HepG2 (cell line): ENCODE measurements at regions not wholly inside any gene's neighbourhood (a gene's known extent, or its start where the extent isn't known, plus 50 kb on each side); places are given as distances from the start of the nearest gene placed in this dataset.
A peak's percentile ranks its signal among the peaks of the same experiment; 100 is the strongest.

Experiments
- ATF7 ChIP-seq, 2 experiments: fragments of 450-650 bp in 1 of 2; sonication (generic) in 1 of 2; formaldehyde crosslinking in 1 of 2; IDR thresholded peaks; 2 replicates each; pipeline versions ENCODE4 v1.4.0 to v1.6.1; 2016 to 2020; ENCODE audit warnings: antibody characterized with exemption in 1 of 2, mild to moderate bottlenecking in 1 of 2, missing genetic modification reagents in 1 of 2
- DMTF1 ChIP-seq: sonication (generic); formaldehyde crosslinking; IDR thresholded peaks from 2 replicates; pipeline ENCODE4 v1.4.0; 2020; ENCODE audit warnings: mild to moderate bottlenecking, missing genetic modification reagents
- FLYWCH1 ChIP-seq: sonication (generic); formaldehyde crosslinking; IDR thresholded peaks from 2 replicates; pipeline ENCODE4 v1.8.1; 2023; ENCODE audit warnings: mild to moderate bottlenecking, missing genetic modification reagents
- FOXK1 ChIP-seq: sonication (generic); formaldehyde crosslinking; IDR thresholded peaks from 2 replicates; pipeline ENCODE4 v1.4.0; 2020; ENCODE audit warnings: low read depth, missing genetic modification reagents, borderline replicate concordance
- GLI4 ChIP-seq: sonication (generic); formaldehyde crosslinking; IDR thresholded peaks from 2 replicates; pipeline ENCODE4 v1.5.1; 2020; ENCODE audit warnings: missing genetic modification reagents, mild to moderate bottlenecking, moderate library complexity, borderline replicate concordance
- HDAC2 ChIP-seq: sonication (generic); formaldehyde crosslinking; IDR thresholded peaks from 2 replicates; pipeline ENCODE4 v1.4.0; 2020; ENCODE audit warnings: missing genetic modification reagents
- HMG20B ChIP-seq: conservative IDR thresholded peaks from 2 replicates; pipeline ENCODE4 v1.6.1; 2016; ENCODE audit warnings: missing genetic modification reagents, missing compliant biosample characterization
- MED1 ChIP-seq: sonication (generic); formaldehyde crosslinking; IDR thresholded peaks from 2 replicates; pipeline ENCODE4 v1.4.0; 2020; ENCODE audit warnings: missing genetic modification reagents
- NCOA1 ChIP-seq: sonication (generic); formaldehyde crosslinking; IDR thresholded peaks from 2 replicates; pipeline ENCODE4 v1.9.0; 2021; ENCODE audit warnings: missing genetic modification reagents
- NFE2 ChIP-seq: sonication (generic); formaldehyde crosslinking; IDR thresholded peaks from 2 replicates; pipeline ENCODE4 v1.4.0; 2020; ENCODE audit warnings: missing genetic modification reagents
- NR2F6 ChIP-seq, 2 experiments: IDR thresholded peaks; 2 replicates each; pipeline ENCODE4 v1.6.1; 2016; ENCODE audit warnings: antibody characterized with exemption in 1 of 2, mild to moderate bottlenecking in 1 of 2
- RFXANK ChIP-seq: IDR thresholded peaks from 2 replicates; pipeline ENCODE4 v1.6.1; 2016
- SNAPC5 ChIP-seq: sonication (generic); formaldehyde crosslinking; IDR thresholded peaks from 2 replicates; pipeline ENCODE4 v1.8.1; 2023; ENCODE audit warnings: mild to moderate bottlenecking, missing genetic modification reagents, borderline replicate concordance
- STAG1 ChIP-seq: sonication (generic); formaldehyde crosslinking; IDR thresholded peaks from 2 replicates; pipeline ENCODE4 v1.4.0; 2020; ENCODE audit warnings: missing genetic modification reagents
- TBL1XR1 ChIP-seq: fragments of 150-350 bp; IDR thresholded peaks from 2 replicates; pipeline ENCODE4 v1.6.1; 2014; ENCODE audit warnings: borderline replicate concordance, low read length; ENCODE audit not compliant: partially characterized antibody
- TEF ChIP-seq: sonication (generic); formaldehyde crosslinking; IDR thresholded peaks from 2 replicates; pipeline ENCODE4 v1.5.0; 2020; ENCODE audit warnings: missing genetic modification reagents
- XRCC5 ChIP-seq: fragments of 200-400 bp; formaldehyde crosslinking; optimal IDR thresholded peaks from 2 replicates; pipeline ENCODE3; 2017; ENCODE audit warnings: mild to moderate bottlenecking, low read length
- ZBTB1 ChIP-seq: sonication (generic); formaldehyde crosslinking; IDR thresholded peaks from 2 replicates; pipeline ENCODE4 v1.4.0; 2020; ENCODE audit warnings: missing genetic modification reagents, borderline replicate concordance
- ZFP41 ChIP-seq: sonication (generic); formaldehyde crosslinking; IDR thresholded peaks from 2 replicates; pipeline ENCODE4 v1.4.0; 2020; ENCODE audit warnings: mild to moderate bottlenecking, missing genetic modification reagents, borderline replicate concordance
- ZFP82 ChIP-seq: sonication (generic); formaldehyde crosslinking; IDR thresholded peaks from 2 replicates; pipeline ENCODE4 v1.5.1; 2020; ENCODE audit warnings: mild to moderate bottlenecking, missing genetic modification reagents, borderline replicate concordance
- ZNF121 ChIP-seq: sonication (generic); formaldehyde crosslinking; IDR thresholded peaks from 2 replicates; pipeline ENCODE4 v1.5.0; 2020; ENCODE audit warnings: mild to moderate bottlenecking, missing genetic modification reagents
- ZNF317 ChIP-seq: sonication (generic); formaldehyde crosslinking; IDR thresholded peaks from 2 replicates; pipeline ENCODE4 v1.5.0; 2020; ENCODE audit warnings: mild to moderate bottlenecking, missing genetic modification reagents
- ZNF619 ChIP-seq: sonication (generic); formaldehyde crosslinking; IDR thresholded peaks from 2 replicates; pipeline ENCODE4 v1.4.0; 2020; ENCODE audit warnings: mild to moderate bottlenecking, missing genetic modification reagents
- ZNF672 ChIP-seq: sonication (generic); formaldehyde crosslinking; IDR thresholded peaks from 2 replicates; pipeline ENCODE4 v1.8.1; 2022; ENCODE audit warnings: missing genetic modification reagents
- ZNF75D ChIP-seq: sonication (generic); formaldehyde crosslinking; IDR thresholded peaks from 2 replicates; pipeline ENCODE4 v1.8.1; 2023; ENCODE audit warnings: missing genetic modification reagents, mild to moderate bottlenecking, borderline replicate concordance
- TF ChIP-seq, protein P1 (sequence below): sonication (generic); formaldehyde crosslinking; IDR thresholded peaks from 2 replicates; pipeline ENCODE4 v1.4.0; 2020; ENCODE audit warnings: mild to moderate bottlenecking, missing genetic modification reagents
- TF ChIP-seq, protein P2 (sequence below): IDR thresholded peaks from 2 replicates; pipeline ENCODE4 v1.6.1; 2016; ENCODE audit warnings: low read depth

DNA sequence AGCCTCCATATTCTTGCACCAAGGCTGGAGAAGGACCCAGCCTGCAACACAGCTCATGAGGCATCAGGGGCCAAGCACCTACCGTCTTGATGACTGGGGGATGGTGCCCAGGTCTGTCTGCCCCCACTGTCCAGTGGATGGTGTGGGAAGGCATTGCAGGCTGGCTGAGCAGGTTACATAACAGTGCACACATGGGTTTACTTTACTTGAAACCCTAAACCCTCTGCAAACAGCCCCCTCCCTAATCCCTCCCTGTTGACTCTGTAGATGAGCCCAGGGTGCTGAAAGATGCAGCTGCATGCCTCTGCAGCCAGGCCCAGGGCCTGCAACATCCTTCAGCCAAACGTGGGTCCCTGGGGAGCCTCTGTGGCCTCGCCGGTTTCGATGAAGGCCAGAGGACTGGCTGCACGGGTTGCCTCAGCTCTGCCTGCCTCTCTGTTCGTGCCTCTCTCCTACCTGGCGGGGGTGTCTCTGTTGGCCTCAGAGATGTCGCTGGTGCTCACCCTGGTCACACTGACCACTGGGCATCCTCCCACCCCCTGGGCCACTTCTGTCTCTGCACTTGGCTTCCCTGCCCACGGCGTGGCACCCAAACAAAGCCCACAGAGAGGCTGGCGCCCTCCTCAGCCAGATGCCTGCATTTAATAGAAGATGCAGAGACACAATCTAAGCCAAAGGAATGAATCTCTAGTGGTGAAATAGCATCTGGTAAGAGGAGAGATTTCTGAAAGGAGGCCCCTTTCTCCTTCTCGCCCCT is 95.1 kb downstream of the METRNL start (continued):
- peak; percentile 99 for TF ChIP-seq TEF (CRISPR knock-in tag)
- TF ChIP-seq ZNF619 (CRISPR knock-in tag), result 0 out of 2 replicates have a peak, but pooled peaks have one; percentile 87
- TF ChIP-seq ZFP82 (CRISPR knock-in tag), result no peak
- no peak for TF ChIP-seq ZNF672 (CRISPR knock-in tag)
- peak; percentile 37 for TF ChIP-seq STAG1 (CRISPR knock-in tag)
- TF ChIP-seq NFE2 (CRISPR knock-in tag), result no peak
- peak; percentile 86; the same call in 1 of the 2 replicates for TF ChIP-seq FOXK1
- TF ChIP-seq ZNF75D (CRISPR knock-in tag), result no peak
- TF ChIP-seq ZFP41 (CRISPR knock-in tag), result no peak
- no peak for TF ChIP-seq GLI4 (CRISPR knock-in tag)
- no peak for TF ChIP-seq FLYWCH1 (CRISPR knock-in tag)
- TF ChIP-seq, protein P1, sequence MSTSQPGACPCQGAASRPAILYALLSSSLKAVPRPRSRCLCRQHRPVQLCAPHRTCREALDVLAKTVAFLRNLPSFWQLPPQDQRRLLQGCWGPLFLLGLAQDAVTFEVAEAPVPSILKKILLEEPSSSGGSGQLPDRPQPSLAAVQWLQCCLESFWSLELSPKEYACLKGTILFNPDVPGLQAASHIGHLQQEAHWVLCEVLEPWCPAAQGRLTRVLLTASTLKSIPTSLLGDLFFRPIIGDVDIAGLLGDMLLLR (CRISPR knock-in tag), result no peak
- peak; percentile 77 for TF ChIP-seq TBL1XR1
- TF ChIP-seq NCOA1 (CRISPR knock-in tag), result no peak
- TF ChIP-seq HDAC2, result peak; percentile 98
- TF ChIP-seq RFXANK (CRISPR knock-in tag), result no peak
- TF ChIP-seq NR2F6 (IDR thresholded peaks at IDR 0.05), result peak; percentile 82
- peak; percentile 79 for TF ChIP-seq NR2F6 (CRISPR knock-in tag; IDR thresholded peaks at IDR 0.05)
- TF ChIP-seq, protein P2, sequence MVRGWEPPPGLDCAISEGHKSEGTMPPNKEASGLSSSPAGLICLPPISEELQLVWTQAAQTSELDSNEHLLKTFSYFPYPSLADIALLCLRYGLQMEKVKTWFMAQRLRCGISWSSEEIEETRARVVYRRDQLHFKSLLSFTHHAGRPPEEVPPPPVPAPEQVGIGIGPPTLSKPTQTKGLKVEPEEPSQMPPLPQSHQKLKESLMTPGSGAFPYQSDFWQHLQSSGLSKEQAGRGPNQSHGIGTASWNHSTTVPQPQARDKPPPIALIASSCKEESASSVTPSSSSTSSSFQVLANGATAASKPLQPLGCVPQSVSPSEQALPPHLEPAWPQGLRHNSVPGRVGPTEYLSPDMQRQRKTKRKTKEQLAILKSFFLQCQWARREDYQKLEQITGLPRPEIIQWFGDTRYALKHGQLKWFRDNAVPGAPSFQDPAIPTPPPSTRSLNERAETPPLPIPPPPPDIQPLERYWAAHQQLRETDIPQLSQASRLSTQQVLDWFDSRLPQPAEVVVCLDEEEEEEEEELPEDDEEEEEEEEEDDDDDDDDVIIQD, result 0 out of 2 replicates have a peak, but pooled peaks have one; percentile 32
- no peak for TF ChIP-seq ZBTB1
- no peak for TF ChIP-seq ATF7 (IDR thresholded peaks at IDR 0.05)
- TF ChIP-seq ATF7 (CRISPR knock-in tag; IDR thresholded peaks at IDR 0.05), result no peak
- no peak for TF ChIP-seq DMTF1 (CRISPR knock-in tag)
- peak; percentile 50; the same call in 1 of the 2 replicates for TF ChIP-seq SNAPC5 (CRISPR knock-in tag)
- no peak for TF ChIP-seq ZNF121 (CRISPR knock-in tag)
- TF ChIP-seq HMG20B (CRISPR knock-in tag), result peak; percentile 88
- TF ChIP-seq MED1 (CRISPR knock-in tag), result peak; percentile 84
- TF ChIP-seq XRCC5, result peak; percentile 84
- 0 out of 2 replicates have a peak, but pooled peaks have one; percentile 50 for TF ChIP-seq ZNF317
